Nephron progenitor cell (in vitro differentiated cells): ENCODE measurements at regions not wholly inside any gene's neighbourhood (a gene's known extent, or its start where the extent isn't known, plus 50 kb on each side); places are given as distances from the start of the nearest gene placed in this dataset.

Source experiments
- DNase-seq: peaks from one replicate; pipeline ENCODE4 v3.0.0; 2021
- H3K27ac Mint-ChIP-seq: 2 replicates; pipeline ENCODE4 v1.8.0; 2021; ENCODE audit warnings: mild to moderate bottlenecking, moderate library complexity, mixed read lengths
- H3K27me3 Mint-ChIP-seq: 2 replicates; pipeline ENCODE4 v1.8.0; 2021; ENCODE audit warnings: mild to moderate bottlenecking, low read depth, mixed read lengths; ENCODE audit not compliant: poor library complexity
- H3K36me3 Mint-ChIP-seq: 2 replicates; pipeline ENCODE4 v1.8.0; 2021; ENCODE audit warnings: low read depth, mixed read lengths
- H3K4me1 Mint-ChIP-seq: 2 replicates; pipeline ENCODE4 v1.8.0; 2021; ENCODE audit warnings: mixed read lengths
- H3K4me3 Mint-ChIP-seq: 2 replicates; pipeline ENCODE4 v1.8.0; 2021; ENCODE audit warnings: mild to moderate bottlenecking, moderate library complexity, mixed read lengths
- H3K9me3 Mint-ChIP-seq: 2 replicates; pipeline ENCODE4 v1.8.0; 2021; ENCODE audit warnings: mild to moderate bottlenecking, moderate library complexity, mixed read lengths
- CTCF ChIP-seq: fragments of 200-600 bp; sonication (generic); IDR thresholded peaks from 2 replicates; pipeline ENCODE4 v1.5.0; 2021; ENCODE audit warnings: antibody characterized with exemption

- Mint-ChIP-seq H3K9me3 (peaks cover 9% of the 10 kb centered on the region), H3K27me3 (peaks cover 7% of the 10 kb centered on the region), H3K4me1 (peaks cover 7% of the 10 kb centered on the region), H3K27ac (no peak overlapping the region), H3K36me3 (no peaks in the 10 kb centered on the region), H3K4me3 (no peak overlapping the region)
- no peak for TF ChIP-seq CTCF
- DNase-seq: no peak
These were observed 165.8 kb upstream of the SFRP2 start for GRCh38 chr4:153954654-153955053.

GRCh38 chr4:153950100-153950979, 161.5 kb upstream of the SFRP2 start:
- DNase-seq: no peak
- Mint-ChIP-seq H3K4me1 (peaks cover 7% of the 10 kb centered on the region), H3K27me3 (peaks cover 10% of the 10 kb centered on the region), H3K9me3 (peaks cover 15% of the 10 kb centered on the region), H3K4me3 (no peak overlapping the region), H3K36me3 (no peaks in the 10 kb centered on the region), H3K27ac (no peak overlapping the region)
- TF ChIP-seq CTCF: no peak

GRCh38 chr4:153948041-153948440, 159.2 kb upstream of the SFRP2 start:
- no peak overlapping the region for H3K4me3 Mint-ChIP-seq

GRCh38 chr4:153947124-153947523, 158.2 kb upstream of the SFRP2 start:
- H3K36me3 Mint-ChIP-seq: no peaks in the 10 kb centered on the region
- no peak for DNase-seq
- TF ChIP-seq CTCF: no peak
- H3K27me3 Mint-ChIP-seq: peaks cover 3% of the 10 kb centered on the region
- H3K9me3 Mint-ChIP-seq: peaks cover 28% of the 10 kb centered on the region
- H3K4me3 Mint-ChIP-seq: no peak overlapping the region
- no peak overlapping the region for H3K27ac Mint-ChIP-seq
- H3K4me1 Mint-ChIP-seq: peaks cover 7% of the 10 kb centered on the region

More at GRCh38 chr4:153948041-153948440, 159.2 kb upstream of the SFRP2 start:
- Mint-ChIP-seq H3K27ac (no peak overlapping the region), H3K27me3 (peaks cover 5% of the 10 kb centered on the region), H3K9me3 (peaks cover 28% of the 10 kb centered on the region), H3K4me1 (peaks cover 7% of the 10 kb centered on the region), H3K36me3 (no peaks in the 10 kb centered on the region)
- no peak for TF ChIP-seq CTCF
- no peak for DNase-seq

GRCh38 chr4:153945704-153946103, 156.8 kb upstream of the SFRP2 start:
- no peak for TF ChIP-seq CTCF
- Mint-ChIP-seq H3K27ac (no peak overlapping the region), H3K36me3 (no peaks in the 10 kb centered on the region), H3K4me1 (peaks cover 7% of the 10 kb centered on the region), H3K9me3 (peaks cover 28% of the 10 kb centered on the region), H3K27me3 (peaks cover 7% of the 10 kb centered on the region), H3K4me3 (no peak overlapping the region)
- no peak for DNase-seq
